ENCODE measurements at regions not wholly inside any gene's neighbourhood (a gene's known extent, or its start where the extent isn't known, plus 50 kb on each side); places are given as distances from the start of the nearest gene placed in this dataset.

DNA sequence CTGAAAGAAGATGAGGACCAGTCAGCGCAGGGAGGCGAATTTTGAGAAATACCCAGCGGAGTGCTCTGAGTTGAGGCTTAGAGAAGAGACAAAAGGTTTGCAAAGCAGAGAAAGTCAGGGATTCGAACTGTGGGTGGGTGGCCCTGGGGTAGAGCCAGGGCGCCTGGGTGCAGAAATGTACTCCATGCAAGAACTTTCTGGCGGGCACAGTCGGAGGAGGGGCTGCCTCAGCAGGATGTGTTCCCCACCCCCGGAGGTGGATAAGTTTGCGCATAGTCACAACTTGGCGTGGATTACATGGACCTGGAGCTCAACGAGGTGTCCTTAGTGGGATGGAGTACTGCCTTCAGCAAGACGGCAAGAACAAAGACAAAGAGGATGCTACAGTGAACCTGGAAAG, 117.3 kb upstream of the ALDH1A3 start:
- no peak for TF ChIP-seq FOXK2 (IDR thresholded peaks at IDR 0.05)
- 40% methylated on average over 12 of the region's 12 CpGs for WGBS (ENCODE audit: insufficient coverage, insufficient replicate concordance, low lambda C conversion rate, missing lambda C conversion rate)
- Histone ChIP-seq H2AFZ (ENCODE audit: control insufficient read depth, low read depth, low read length) (no peak overlapping the region), H3K79me2 (ENCODE audit: control insufficient read depth, insufficient read depth, low read length) (no peaks in the 10 kb centered on the region), H3K4me1 (ENCODE audit: control insufficient read depth, insufficient read depth, low read length) (no peaks in the 10 kb centered on the region), H3K4me2 (ENCODE audit: control insufficient read depth, insufficient read depth) (no peak overlapping the region), H3K27ac (ENCODE audit: control insufficient read depth, insufficient read depth) (no peak overlapping the region), H3K9ac (ENCODE audit: control insufficient read depth, insufficient read depth, low read length) (no peak overlapping the region), H3K27me3 (replicated peaks in 1 of 2; ENCODE audit: control insufficient read depth in 2 of 2, insufficient read depth in 2 of 2, low read length in 1 of 2) (no peaks in the 10 kb centered on the region; a peak in 3 of 4 replicates), H3K36me3 (ENCODE audit: control insufficient read depth in 2 of 2, insufficient read depth in 2 of 2, low read length in 1 of 2) (no peaks in the 10 kb centered on the region), H3K4me3 (no peak overlapping the region), H3K9me3 (replicated peaks; ENCODE audit: control insufficient read depth, insufficient read depth, low read length) (no peaks in the 10 kb centered on the region), H4K20me1 (ENCODE audit: control insufficient read depth, insufficient read depth) (no peaks in the 10 kb centered on the region)
- ATAC-seq (no peak), FAIRE-seq (no peak), DNase-seq (ENCODE audit: low read depth, low spot score) (no peak)
- in situ Hi-C loops (cut with MboI): no loop called here
- ChIA-PET CTCF (no interaction called here), RAD21 (ENCODE audit: unreplicated experiment) (no interaction called here), SMC1A (ENCODE audit: uncharacterized antibody, unreplicated experiment) (interaction anchor here (1.8 kb wide), 1 partner anchor 13 kb away, joined by 5 read pairs; no protein-coding TSS in a partner anchor), POLR2A (no interaction called here)
- intact Hi-C loops (cut with micrococcal nuclease; ENCODE audit: unreplicated experiment): no loop called here
- no TSS peak for BruUV-seq (replicated peaks)

DNA sequence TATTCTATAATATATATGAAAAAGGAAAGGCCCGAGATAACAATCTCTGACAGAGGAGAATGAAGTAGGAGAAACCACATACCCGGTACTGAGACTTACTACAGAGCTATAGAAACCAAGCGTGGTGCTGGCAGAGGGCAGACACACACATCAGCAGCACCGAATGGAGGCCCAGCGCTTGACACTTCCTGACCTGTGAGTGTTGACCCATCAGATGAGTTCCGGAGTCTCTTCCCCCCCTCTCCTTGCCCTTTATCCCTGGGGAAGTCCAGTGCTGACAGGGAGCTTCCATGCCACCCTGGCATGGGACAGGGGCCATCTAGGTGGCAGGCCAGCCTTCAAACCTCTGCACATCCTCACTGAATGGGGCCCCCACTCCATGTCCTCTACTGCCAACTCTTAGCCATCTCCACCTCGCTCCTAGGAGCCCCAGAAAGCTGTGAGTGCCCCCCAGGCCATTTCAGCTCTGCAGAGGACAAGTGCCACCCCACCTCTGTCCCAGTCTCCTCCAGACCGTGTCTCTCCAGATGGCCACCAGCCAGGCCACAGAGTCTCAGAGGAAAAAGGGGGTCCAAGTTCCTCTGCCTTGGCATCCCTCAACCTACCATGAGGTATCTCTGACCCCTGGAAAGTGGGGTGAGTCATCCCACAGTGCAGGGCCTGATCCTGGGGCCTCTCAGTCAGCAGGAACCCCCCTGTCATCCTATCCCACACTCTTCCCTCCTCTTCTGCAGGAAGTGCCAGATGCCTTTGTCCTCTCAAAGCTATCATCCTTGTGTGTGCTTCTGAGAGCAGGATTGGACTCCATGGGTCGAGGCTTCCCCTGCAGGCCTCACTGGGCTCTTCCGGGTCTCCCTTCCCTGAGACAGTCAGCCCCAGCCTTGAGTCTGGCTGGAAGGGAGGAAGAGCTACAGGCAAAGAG, 116.5 kb upstream of the ALDH1A3 start:
- H2AFZ ChIP-seq (ENCODE audit: control insufficient read depth, low read depth, low read length): no peak overlapping the region
- H3K4me3 ChIP-seq: no peak overlapping the region
- H3K36me3 ChIP-seq (ENCODE audit: control insufficient read depth in 2 of 2, insufficient read depth in 2 of 2, low read length in 1 of 2): no peaks in the 10 kb centered on the region
- no peak overlapping the region for H3K4me2 ChIP-seq (ENCODE audit: control insufficient read depth, insufficient read depth)
- H4K20me1 ChIP-seq (ENCODE audit: control insufficient read depth, insufficient read depth): no peaks in the 10 kb centered on the region
- ChIA-PET POLR2A (interaction anchor here (0.5 kb wide), 1 partner anchor 1751 kb away, joined by 3 read pairs; no protein-coding TSS in a partner anchor), SMC1A (ENCODE audit: uncharacterized antibody, unreplicated experiment) (interaction anchor here (1.8 kb wide), 1 partner anchor 13 kb away, joined by 5 read pairs; no protein-coding TSS in a partner anchor), CTCF (interaction anchor here (0.6 kb wide), 1 partner anchor 244 kb away, joined by 3 read pairs; no protein-coding TSS in a partner anchor), RAD21 (ENCODE audit: unreplicated experiment) (no interaction called here)
- no peaks in the 10 kb centered on the region for H3K79me2 ChIP-seq (ENCODE audit: control insufficient read depth, insufficient read depth, low read length)
- no peaks in the 10 kb centered on the region; a peak in 3 of 4 replicates for H3K27me3 ChIP-seq (replicated peaks in 1 of 2; ENCODE audit: control insufficient read depth in 2 of 2, insufficient read depth in 2 of 2, low read length in 1 of 2)
- BruUV-seq (replicated peaks): no TSS peak
- WGBS (ENCODE audit: insufficient coverage, insufficient replicate concordance, low lambda C conversion rate, missing lambda C conversion rate): 28% methylated on average over 10 of the region's 10 CpGs
- intact Hi-C loops (cut with micrococcal nuclease; ENCODE audit: unreplicated experiment): no loop called here
- no peak for ATAC-seq
- H3K9ac ChIP-seq (ENCODE audit: control insufficient read depth, insufficient read depth, low read length): no peak overlapping the region
- no peak for DNase-seq (ENCODE audit: low read depth, low spot score)
- no peaks in the 10 kb centered on the region; the same call in 2 of the 3 replicates for H3K9me3 ChIP-seq (replicated peaks; ENCODE audit: control insufficient read depth, insufficient read depth, low read length)
- H3K27ac ChIP-seq (ENCODE audit: control insufficient read depth, insufficient read depth): no peak overlapping the region
- in situ Hi-C loops (cut with MboI): no loop called here
- FAIRE-seq: no peak
- H3K4me1 ChIP-seq (ENCODE audit: control insufficient read depth, insufficient read depth, low read length): no peaks in the 10 kb centered on the region
- TF ChIP-seq, protein P1, sequence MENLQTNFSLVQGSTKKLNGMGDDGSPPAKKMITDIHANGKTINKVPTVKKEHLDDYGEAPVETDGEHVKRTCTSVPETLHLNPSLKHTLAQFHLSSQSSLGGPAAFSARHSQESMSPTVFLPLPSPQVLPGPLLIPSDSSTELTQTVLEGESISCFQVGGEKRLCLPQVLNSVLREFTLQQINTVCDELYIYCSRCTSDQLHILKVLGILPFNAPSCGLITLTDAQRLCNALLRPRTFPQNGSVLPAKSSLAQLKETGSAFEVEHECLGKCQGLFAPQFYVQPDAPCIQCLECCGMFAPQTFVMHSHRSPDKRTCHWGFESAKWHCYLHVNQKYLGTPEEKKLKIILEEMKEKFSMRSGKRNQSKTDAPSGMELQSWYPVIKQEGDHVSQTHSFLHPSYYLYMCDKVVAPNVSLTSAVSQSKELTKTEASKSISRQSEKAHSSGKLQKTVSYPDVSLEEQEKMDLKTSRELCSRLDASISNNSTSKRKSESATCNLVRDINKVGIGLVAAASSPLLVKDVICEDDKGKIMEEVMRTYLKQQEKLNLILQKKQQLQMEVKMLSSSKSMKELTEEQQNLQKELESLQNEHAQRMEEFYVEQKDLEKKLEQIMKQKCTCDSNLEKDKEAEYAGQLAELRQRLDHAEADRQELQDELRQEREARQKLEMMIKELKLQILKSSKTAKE (IDR thresholded peaks at IDR 0.05; ENCODE audit: low read depth, poor library complexity, severe bottlenecking): no peak
- TF ChIP-seq BMI1 (IDR thresholded peaks at IDR 0.05; ENCODE audit: borderline replicate concordance) (no peak), SIN3A (IDR thresholded peaks at IDR 0.05; ENCODE audit: low read depth, low read length) (no peak), HDGF (IDR thresholded peaks at IDR 0.05) (no peak), SMAD5 (IDR thresholded peaks at IDR 0.05; ENCODE audit: low read depth) (no peak), EED (IDR thresholded peaks at IDR 0.05; ENCODE audit: low read depth) (no peak), BHLHE40 (IDR thresholded peaks at IDR 0.05; ENCODE audit: borderline replicate concordance in 1 of 2, low read depth in 2 of 2, low read length in 1 of 2) (no peak), MEF2A (IDR thresholded peaks at IDR 0.05; ENCODE audit: insufficient read depth, low read depth, low read length) (no peak), KLF5 (IDR thresholded peaks at IDR 0.05; ENCODE audit: partially characterized antibody) (no peak), SREBF1 (IDR thresholded peaks at IDR 0.05; ENCODE audit: low read length) (no peak), ZBED1 (IDR thresholded peaks at IDR 0.05; ENCODE audit: borderline replicate concordance) (no peak)
- TF ChIP-seq, protein P2, sequence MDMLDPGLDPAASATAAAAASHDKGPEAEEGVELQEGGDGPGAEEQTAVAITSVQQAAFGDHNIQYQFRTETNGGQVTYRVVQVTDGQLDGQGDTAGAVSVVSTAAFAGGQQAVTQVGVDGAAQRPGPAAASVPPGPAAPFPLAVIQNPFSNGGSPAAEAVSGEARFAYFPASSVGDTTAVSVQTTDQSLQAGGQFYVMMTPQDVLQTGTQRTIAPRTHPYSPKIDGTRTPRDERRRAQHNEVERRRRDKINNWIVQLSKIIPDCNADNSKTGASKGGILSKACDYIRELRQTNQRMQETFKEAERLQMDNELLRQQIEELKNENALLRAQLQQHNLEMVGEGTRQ (IDR thresholded peaks at IDR 0.05; ENCODE audit: borderline replicate concordance, low read depth, low read length): no peak

All from GM12878 (cell line).